Left renal pelvis (tissue), 4 donors: ENCODE measurements at regions not wholly inside any gene's neighbourhood (a gene's known extent, or its start where the extent isn't known, plus 50 kb on each side); places are given as distances from the start of the nearest gene placed in this dataset.

Source experiments
- DNase-seq, 4 donors: peaks; one replicate each; pipeline ENCODE4 v3.0.0-alpha.2; 2013; ENCODE audit warnings: low read depth in 4 of 4, low spot score in 3 of 4

DNA sequence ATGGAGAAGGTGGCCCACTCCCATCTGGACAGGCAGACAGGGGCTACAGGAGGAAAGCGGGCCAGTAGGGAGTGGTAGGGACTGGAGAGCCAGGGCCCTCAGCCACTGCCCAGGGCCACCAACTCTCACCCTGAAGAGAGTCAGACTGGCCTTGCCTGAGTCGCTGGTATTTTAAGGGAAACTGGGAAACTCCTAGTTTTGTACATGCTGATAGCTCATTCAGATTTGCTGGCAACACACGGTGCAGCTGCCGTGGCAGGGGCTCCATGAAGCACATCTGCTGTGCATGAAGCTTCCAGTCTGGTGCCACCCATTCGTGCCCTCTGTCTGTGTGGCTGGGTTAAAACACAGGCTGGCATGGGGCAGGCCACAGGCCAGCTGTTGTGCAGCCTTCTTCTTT, 137.3 kb upstream of the GLI2 start:
- DNase-seq = no peak

DNA sequence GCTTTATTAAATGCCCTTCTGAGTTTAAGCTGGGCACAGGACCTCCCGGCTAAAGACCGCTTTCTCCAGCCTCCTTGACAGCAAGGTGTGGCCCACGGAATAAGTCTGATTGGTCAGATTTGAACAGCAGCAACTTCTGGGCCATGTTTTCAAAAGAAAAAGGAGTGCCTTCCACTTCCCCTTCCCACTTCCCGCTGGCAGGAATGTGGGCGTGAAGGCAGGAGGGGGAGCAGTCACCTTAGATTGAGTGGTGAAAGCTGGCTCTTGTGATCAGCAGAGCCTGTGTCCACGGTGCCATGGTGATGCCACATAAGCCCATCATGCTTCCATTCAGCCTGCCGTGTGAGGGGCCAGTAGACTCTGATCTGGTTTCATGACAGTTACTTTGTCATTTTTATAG, 136.6 kb upstream of the GLI2 start:
- no peak for DNase-seq

DNA sequence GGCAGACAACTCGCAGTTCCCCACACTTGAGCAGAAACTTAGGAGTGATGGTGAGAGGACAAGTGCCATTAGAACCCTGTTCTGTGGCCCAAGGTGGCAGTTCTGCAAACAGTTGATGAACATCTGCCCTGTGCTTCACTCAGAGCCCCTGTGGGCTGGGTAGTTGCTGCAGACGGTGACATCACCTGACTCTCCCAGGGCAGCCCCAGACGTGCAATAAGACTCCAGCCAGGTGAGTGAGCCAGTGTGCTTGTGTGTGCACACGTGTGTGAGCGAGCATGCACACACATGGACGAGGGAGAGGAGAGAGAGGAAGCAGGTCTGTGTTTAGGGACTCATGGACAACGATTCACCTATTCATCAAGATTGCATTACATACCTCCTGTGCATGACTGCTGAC, 136.0 kb upstream of the GLI2 start:
- DNase-seq = no peak

GRCh38 chr2:120600335-120600734, 135.3 kb upstream of the GLI2 start:
- DNase-seq = no peak

DNA sequence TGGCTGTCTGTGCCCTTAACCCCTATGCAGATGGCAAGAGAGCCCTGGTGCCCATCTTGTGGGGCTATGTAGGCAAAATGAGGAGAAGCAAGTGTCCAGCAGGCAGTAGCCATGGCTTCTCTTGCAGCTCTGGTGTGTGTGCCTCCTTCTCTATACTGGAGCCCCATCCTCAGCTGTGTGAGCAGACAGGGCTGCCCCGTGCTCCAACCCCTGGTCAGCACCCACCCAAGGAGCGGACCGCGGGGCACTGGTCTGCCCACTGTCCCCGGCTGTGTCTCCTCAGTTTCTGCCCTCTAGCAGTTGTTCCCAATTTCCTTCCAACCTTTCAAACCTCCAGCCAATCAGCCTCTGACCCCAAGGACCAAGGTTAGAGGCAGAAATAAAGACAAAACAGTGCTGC, 134.9 kb upstream of the GLI2 start:
- DNase-seq = no peak

DNA sequence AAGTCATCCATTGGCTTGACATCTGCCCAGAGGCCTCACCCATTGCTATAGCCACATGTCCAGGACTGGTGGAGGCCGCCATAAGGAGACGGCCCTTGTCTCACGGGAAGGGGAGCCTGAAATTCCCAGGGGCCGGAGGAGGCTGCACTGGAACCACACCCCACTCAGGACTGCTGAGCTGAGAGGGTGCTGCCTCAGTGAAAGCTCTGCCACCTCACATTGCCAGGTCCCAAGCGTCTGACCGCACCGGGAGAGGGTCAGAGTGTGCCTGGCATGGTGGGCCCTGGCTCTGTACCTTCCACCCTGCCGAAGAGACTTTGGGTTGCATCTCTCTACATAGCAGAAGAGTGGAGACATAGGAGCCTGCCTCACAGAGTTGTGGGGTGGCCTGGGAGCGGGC, 134.1 kb upstream of the GLI2 start:
- no peak for DNase-seq

- DNase-seq = no peak
Measured at GRCh38 chr2:120602251-120602650, 133.4 kb upstream of the GLI2 start.

GRCh38 chr2:120604767-120605166, 130.9 kb upstream of the GLI2 start:
- no peak for DNase-seq

DNA sequence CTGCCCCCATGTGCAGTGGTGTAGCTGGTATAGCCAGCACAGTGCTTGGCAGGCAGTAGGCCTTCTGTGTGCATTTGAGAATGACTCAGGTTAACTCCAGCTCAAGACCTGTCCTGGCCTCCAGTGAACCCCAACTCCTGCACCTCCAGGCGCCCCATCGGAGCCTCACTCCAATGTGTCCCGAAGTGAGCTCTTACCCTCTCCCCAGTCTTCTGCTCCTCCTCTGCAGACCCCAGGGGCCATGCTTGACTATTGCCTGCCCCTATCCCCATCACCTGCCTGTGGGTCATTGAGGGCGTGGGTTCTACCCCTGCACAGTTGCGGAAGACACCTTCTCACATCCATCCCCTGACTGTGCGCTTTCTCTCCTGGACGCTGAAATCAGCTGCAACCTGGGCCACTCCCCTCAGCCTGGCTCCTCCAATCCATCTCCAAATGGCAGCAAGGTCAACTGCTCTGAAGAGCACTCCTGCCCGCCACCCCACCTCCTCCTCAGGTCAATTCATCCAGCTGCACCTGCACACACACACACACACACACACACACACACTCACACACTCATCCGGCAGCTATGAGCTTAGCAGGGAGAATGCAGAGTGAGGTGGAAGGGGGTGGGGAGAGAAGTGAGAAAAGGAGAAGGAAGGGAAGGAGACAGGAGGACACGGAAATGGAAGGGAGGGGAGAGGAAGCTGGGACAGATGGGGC, 130.3 kb upstream of the GLI2 start:
- no peak for DNase-seq

DNA sequence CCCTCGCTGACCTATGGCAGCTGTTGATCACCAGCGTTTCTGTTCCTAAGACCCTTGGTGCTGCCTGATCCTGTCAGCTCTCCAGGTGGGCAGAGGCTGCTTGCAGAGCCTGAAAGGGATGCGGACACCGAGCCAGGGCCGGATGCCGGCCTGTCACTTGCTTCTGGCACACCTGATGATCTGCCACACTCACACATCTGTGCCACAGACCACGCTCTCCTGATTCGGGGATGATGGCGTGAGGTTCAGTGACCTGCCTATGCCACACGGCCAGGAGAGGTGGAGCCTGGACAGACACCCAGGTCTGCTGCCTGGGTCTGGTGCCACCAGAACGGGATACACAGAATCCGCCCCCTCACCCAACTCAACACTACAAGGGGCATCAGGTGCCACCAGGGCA, 129.4 kb upstream of the GLI2 start:
- no peak for DNase-seq

DNA sequence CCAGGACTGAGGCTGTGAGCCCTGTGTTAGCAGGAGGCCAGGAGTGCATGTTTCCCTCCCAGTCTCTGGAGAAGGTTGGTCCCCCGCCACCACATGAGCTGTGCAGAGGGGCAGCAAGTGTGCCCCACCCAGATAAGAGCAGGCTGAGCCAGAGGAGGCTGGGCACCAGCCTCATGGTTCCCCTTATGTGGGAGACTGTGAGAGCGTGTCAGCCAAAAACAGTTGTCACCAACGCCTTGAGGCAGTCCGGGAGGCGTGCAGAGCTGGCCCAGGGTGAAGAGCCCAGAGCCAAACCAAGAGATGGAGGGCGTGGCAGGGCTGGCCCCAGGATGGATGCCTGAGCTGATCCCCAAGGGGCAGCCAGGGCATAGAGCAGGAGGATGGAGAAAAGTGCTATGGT, 128.7 kb upstream of the GLI2 start:
- no peak for DNase-seq

GRCh38 chr2:120607506-120607905, 128.2 kb upstream of the GLI2 start:
- DNase-seq = no peak

- DNase-seq = no peak
Measured at GRCh38 chr2:120607996-120608395, 127.7 kb upstream of the GLI2 start.

DNA sequence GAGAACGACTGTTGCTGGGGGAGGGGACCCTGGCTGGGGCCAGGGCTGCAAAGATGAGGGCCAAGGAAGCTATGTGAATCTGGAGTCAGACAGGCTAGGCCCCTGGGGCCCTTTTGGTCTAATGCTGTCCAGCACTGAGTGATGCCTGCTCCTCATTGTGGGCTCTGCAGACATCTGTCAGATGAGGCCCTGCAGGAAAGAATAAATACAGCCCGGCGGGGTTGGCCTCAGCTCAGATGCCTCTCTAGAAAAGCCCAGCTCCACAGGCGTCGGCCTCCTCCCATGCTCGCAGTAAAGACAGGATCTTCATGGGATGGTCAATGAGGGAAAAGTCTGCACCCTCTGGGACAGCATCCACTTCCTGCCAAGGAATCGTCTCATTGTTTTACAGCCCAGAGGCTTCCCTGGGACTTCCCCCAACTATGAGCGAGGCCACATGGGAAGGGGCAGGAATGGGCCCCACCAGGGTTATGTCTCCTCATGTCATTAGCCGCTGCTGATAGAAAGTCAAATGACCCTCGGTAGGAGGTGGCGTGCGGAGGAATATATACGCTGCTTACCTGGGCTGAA, 125.8 kb upstream of the GLI2 start:
- no peak for DNase-seq

GRCh38 chr2:120611016-120611415, 124.7 kb upstream of the GLI2 start:
- DNase-seq = no peak

DNA sequence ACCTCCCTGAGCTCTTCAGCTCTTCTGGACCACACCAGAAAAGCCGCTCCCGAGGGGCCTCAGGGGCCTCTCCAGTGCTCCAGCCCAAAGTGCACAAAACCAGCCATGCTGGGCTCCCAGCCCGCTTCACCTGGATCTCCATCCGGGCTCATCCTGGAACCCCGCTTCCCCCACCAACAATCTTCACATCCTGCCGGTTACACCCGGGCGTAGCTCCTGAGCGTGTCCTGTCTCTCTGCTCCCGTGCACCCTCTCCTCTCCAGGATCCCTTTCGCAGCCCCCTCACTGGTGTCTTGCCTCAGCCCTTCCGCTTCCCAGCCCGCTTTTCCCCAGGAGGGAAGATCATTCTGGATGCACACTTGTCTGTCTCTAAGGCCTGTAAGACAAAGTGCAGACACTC, 123.7 kb upstream of the GLI2 start:
- no peak for DNase-seq

- DNase-seq = no peak
Measured at GRCh38 chr2:120612471-120612870, 123.2 kb upstream of the GLI2 start.

- DNase-seq = no peak
Measured at GRCh38 chr2:120612931-120613330, 122.7 kb upstream of the GLI2 start.

DNA sequence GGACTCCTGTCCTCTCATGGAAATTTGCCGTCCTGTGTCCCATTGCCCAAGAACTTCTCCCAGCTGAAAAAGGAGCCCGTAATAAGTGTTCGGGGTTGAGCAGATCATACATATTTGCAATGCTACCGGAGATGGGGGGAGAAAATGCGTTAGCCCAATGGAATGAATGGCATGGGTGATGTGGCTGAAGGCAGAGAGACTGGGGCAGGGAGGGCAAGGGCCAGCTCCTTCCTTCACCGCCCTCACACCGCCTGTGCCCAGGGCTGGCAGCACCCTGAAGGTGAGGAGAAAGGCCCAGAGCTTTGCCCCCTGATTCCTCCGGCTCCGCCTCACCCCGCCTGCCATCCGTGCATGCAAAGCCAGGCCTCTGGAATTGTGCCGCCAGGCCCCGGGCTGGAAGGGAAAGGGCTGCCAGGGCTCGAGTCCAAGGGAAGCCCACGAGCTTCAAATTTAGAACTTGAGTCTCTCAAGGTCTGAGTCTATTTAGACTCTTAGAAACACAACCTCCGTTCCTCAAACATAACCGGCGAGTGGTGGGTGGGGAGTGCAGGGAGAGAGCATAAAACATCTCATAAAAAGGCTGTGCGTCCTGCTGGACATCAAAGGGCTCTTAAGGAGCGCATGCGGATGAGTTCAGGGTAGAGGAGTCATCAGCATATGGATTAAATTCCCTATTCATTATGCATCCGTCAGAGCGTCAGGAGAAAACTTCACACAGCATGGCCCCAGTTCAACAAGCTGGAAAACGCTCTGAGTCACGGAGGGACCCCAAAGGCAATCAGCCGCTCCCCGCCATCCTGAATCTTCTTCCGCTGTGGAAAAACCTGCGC, 121.7 kb upstream of the GLI2 start:
- DNase-seq = no peak

- DNase-seq = no peak
Measured at GRCh38 chr2:120614901-120615300, 120.8 kb upstream of the GLI2 start.

- DNase-seq = no peak
Measured at GRCh38 chr2:120616261-120616660, 119.4 kb upstream of the GLI2 start.

DNA sequence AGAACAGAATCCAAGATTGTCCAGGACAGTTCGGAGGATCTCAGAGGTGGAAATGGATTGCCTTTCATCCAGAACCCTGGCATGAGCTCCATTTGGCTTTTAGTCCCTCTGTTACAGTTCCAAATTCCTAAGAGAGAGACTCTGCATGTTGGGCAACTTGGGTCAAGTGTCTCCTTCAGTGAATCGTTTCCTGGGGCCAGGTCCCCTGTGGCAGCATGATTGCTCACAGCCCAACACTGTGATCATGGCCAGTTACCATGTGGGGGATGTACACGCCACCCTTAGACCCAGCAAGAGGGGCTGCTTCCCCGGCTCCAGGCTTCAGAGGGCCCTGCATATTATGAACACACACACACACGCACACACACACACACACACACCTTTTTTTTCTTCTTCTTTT, 118.6 kb upstream of the GLI2 start:
- no peak for DNase-seq
